Activated naive CD8-positive, alpha-beta T cell treated with anti-CD3 and anti-CD28 coated beads, Interleukin-2, amount 10 ng/mL, durations not matched to agents 7 days and 5 days (primary cell): ENCODE measurements at regions not wholly inside any gene's neighbourhood (a gene's known extent, or its start where the extent isn't known, plus 50 kb on each side); places are given as distances from the start of the nearest gene placed in this dataset.
"Not testable (repeated sequence)": the region's sequence is repeated elsewhere in the genome, so short reads cannot be mapped to it uniquely, and the experiment has no call there.

Source experiments
- ATAC-seq: fragments of 150-1000 bp; cut with Tn5 transposase; one replicate; pipeline ENCODE4 v1.10.0; 2021; ENCODE audit warnings: low read depth, moderate library complexity
- POLR2A ChIA-PET: fragments of 350-600 bp; sonication (Branson Sonifier 250); formaldehyde crosslinking; loops from one replicate; lab custom pipeline; 2021; ENCODE audit warnings: antibody characterized with exemption; lab: Charles Lee
- DNase-seq: peaks from one replicate; pipeline ENCODE4 v3.0.0; 2021
- H3K27ac Mint-ChIP-seq: one replicate; pipeline ENCODE4 v1.8.0; 2022; ENCODE audit warnings: mild to moderate bottlenecking, mixed read lengths
- H3K27me3 Mint-ChIP-seq: one replicate; pipeline ENCODE4 v1.8.0; 2022; ENCODE audit warnings: mild to moderate bottlenecking, moderate library complexity, mixed read lengths
- H3K36me3 Mint-ChIP-seq: one replicate; pipeline ENCODE4 v1.8.0; 2021; ENCODE audit warnings: mild to moderate bottlenecking, mixed read lengths
- H3K4me1 Mint-ChIP-seq: one replicate; pipeline ENCODE4 v1.8.0; 2021; ENCODE audit warnings: mixed read lengths
- H3K4me3 Mint-ChIP-seq: one replicate; pipeline ENCODE4 v1.8.0; 2022; ENCODE audit warnings: mild to moderate bottlenecking, moderate library complexity, mixed read lengths
- H3K9me3 Mint-ChIP-seq: one replicate; pipeline ENCODE4 v1.8.0; 2021; ENCODE audit warnings: mixed read lengths

- H3K27ac Mint-ChIP-seq: no peak overlapping the region
- DNase-seq (no peak), ATAC-seq (no peak)
- H3K4me3 Mint-ChIP-seq: no peak overlapping the region
- H3K36me3 Mint-ChIP-seq: no peaks in the 10 kb centered on the region
- no peaks in the 10 kb centered on the region for H3K4me1 Mint-ChIP-seq
- no peaks in the 10 kb centered on the region for H3K9me3 Mint-ChIP-seq
- no peaks in the 10 kb centered on the region for H3K27me3 Mint-ChIP-seq
- POLR2A ChIA-PET: no interaction called here
Measured at GRCh38 chr20:54806462-54806861, 331.1 kb downstream of the DOK5 start.

- ATAC-seq: no peak
- DNase-seq: no peak
- Mint-ChIP-seq H3K9me3 (peaks cover 7% of the 10 kb centered on the region), H3K27me3 (no peaks in the 10 kb centered on the region), H3K4me1 (no peaks in the 10 kb centered on the region), H3K4me3 (no peak overlapping the region), H3K36me3 (no peaks in the 10 kb centered on the region), H3K27ac (no peak overlapping the region)
- POLR2A ChIA-PET: no interaction called here
Measured at GRCh38 chr20:54794874-54795273, 319.5 kb downstream of the DOK5 start.

- Mint-ChIP-seq H3K4me3 (no peak overlapping the region), H3K36me3 (no peaks in the 10 kb centered on the region), H3K27me3 (no peaks in the 10 kb centered on the region), H3K27ac (no peak overlapping the region), H3K9me3 (peaks cover 11% of the 10 kb centered on the region), H3K4me1 (no peaks in the 10 kb centered on the region)
- POLR2A ChIA-PET: no interaction called here
- ATAC-seq (no peak), DNase-seq (no peak)
Measured at GRCh38 chr20:54794110-54794509, 318.7 kb downstream of the DOK5 start.

GRCh38 chr20:54793291-54793992, 318.0 kb downstream of the DOK5 start:
- no peak overlapping the region for H3K27ac Mint-ChIP-seq
- no peaks in the 10 kb centered on the region for H3K36me3 Mint-ChIP-seq
- peaks cover 15% of the 10 kb centered on the region for H3K9me3 Mint-ChIP-seq
- H3K4me1 Mint-ChIP-seq: no peaks in the 10 kb centered on the region
- H3K4me3 Mint-ChIP-seq: no peak overlapping the region
- H3K27me3 Mint-ChIP-seq: no peaks in the 10 kb centered on the region
- no peak for DNase-seq
- POLR2A ChIA-PET: no interaction called here
- no peak for ATAC-seq

GRCh38 chr20:54792688-54793087, 317.3 kb downstream of the DOK5 start:
- Mint-ChIP-seq H3K9me3 (peaks cover 18% of the 10 kb centered on the region), H3K4me3 (no peak overlapping the region), H3K36me3 (no peaks in the 10 kb centered on the region), H3K27me3 (no peaks in the 10 kb centered on the region), H3K4me1 (no peaks in the 10 kb centered on the region), H3K27ac (no peak overlapping the region)
- no peak for DNase-seq
- POLR2A ChIA-PET: no interaction called here
- no peak for ATAC-seq

- peaks cover 18% of the 10 kb centered on the region for H3K9me3 Mint-ChIP-seq
- H3K4me1 Mint-ChIP-seq, H3K4me3 Mint-ChIP-seq, H3K36me3 Mint-ChIP-seq, H3K27me3 Mint-ChIP-seq, H3K27ac Mint-ChIP-seq, POLR2A ChIA-PET, DNase-seq, ATAC-seq: not testable (repeated sequence)
Measured at GRCh38 chr20:54788260-54788659, 312.9 kb downstream of the DOK5 start.

GRCh38 chr20:54782758-54783157, 307.4 kb downstream of the DOK5 start:
- POLR2A ChIA-PET, DNase-seq, H3K27me3 Mint-ChIP-seq, ATAC-seq, H3K9me3 Mint-ChIP-seq, H3K27ac Mint-ChIP-seq, H3K36me3 Mint-ChIP-seq, H3K4me1 Mint-ChIP-seq, H3K4me3 Mint-ChIP-seq: not testable (repeated sequence)

GRCh38 chr20:54774426-54774825, 299.0 kb downstream of the DOK5 start:
- no peaks in the 10 kb centered on the region for H3K4me1 Mint-ChIP-seq
- POLR2A ChIA-PET: no interaction called here
- ATAC-seq (no peak), DNase-seq (no peak)
- no peaks in the 10 kb centered on the region for H3K27me3 Mint-ChIP-seq
- H3K36me3 Mint-ChIP-seq: no peaks in the 10 kb centered on the region
- H3K4me3 Mint-ChIP-seq: no peak overlapping the region
- no peak overlapping the region for H3K27ac Mint-ChIP-seq
- no peaks in the 10 kb centered on the region for H3K9me3 Mint-ChIP-seq

- no peaks in the 10 kb centered on the region for H3K27me3 Mint-ChIP-seq
- ATAC-seq (no peak), DNase-seq (no peak)
- H3K4me3 Mint-ChIP-seq: no peak overlapping the region
- H3K27ac Mint-ChIP-seq: no peak overlapping the region
- H3K9me3 Mint-ChIP-seq: no peaks in the 10 kb centered on the region
- POLR2A ChIA-PET: no interaction called here
- no peaks in the 10 kb centered on the region for H3K4me1 Mint-ChIP-seq
- H3K36me3 Mint-ChIP-seq: no peaks in the 10 kb centered on the region
Measured at GRCh38 chr20:54773643-54774000, 298.2 kb downstream of the DOK5 start.

GRCh38 chr20:54772893-54773642, 297.7 kb downstream of the DOK5 start:
- ATAC-seq (no peak), DNase-seq (no peak)
- Mint-ChIP-seq H3K36me3 (no peaks in the 10 kb centered on the region), H3K4me3 (no peak overlapping the region), H3K4me1 (no peaks in the 10 kb centered on the region), H3K9me3 (no peaks in the 10 kb centered on the region), H3K27me3 (no peaks in the 10 kb centered on the region), H3K27ac (no peak overlapping the region)
- POLR2A ChIA-PET: no interaction called here

- DNase-seq: no peak
- POLR2A ChIA-PET: no interaction called here
- no peaks in the 10 kb centered on the region for H3K36me3 Mint-ChIP-seq
- H3K9me3 Mint-ChIP-seq: no peaks in the 10 kb centered on the region
- H3K4me3 Mint-ChIP-seq: no peak overlapping the region
- no peak overlapping the region for H3K27ac Mint-ChIP-seq
- H3K27me3 Mint-ChIP-seq: no peaks in the 10 kb centered on the region
- no peak for ATAC-seq
- no peaks in the 10 kb centered on the region for H3K4me1 Mint-ChIP-seq
Measured at GRCh38 chr20:54766483-54766882, 291.1 kb downstream of the DOK5 start.

- Mint-ChIP-seq H3K4me1 (no peaks in the 10 kb centered on the region), H3K27ac (no peak overlapping the region), H3K4me3 (no peak overlapping the region), H3K36me3 (no peaks in the 10 kb centered on the region), H3K27me3 (no peaks in the 10 kb centered on the region), H3K9me3 (peaks cover 3% of the 10 kb centered on the region)
- POLR2A ChIA-PET: no interaction called here
- no peak for ATAC-seq
- no peak for DNase-seq
Measured at GRCh38 chr20:54763366-54763765, 288.0 kb downstream of the DOK5 start.

- POLR2A ChIA-PET: no interaction called here
- peaks cover 3% of the 10 kb centered on the region for H3K9me3 Mint-ChIP-seq
- no peak overlapping the region for H3K4me3 Mint-ChIP-seq
- ATAC-seq (no peak), DNase-seq (no peak)
- no peaks in the 10 kb centered on the region for H3K27me3 Mint-ChIP-seq
- H3K36me3 Mint-ChIP-seq: no peaks in the 10 kb centered on the region
- no peaks in the 10 kb centered on the region for H3K4me1 Mint-ChIP-seq
- no peak overlapping the region for H3K27ac Mint-ChIP-seq
Measured at GRCh38 chr20:54759589-54759988, 284.2 kb downstream of the DOK5 start.

GRCh38 chr20:54746796-54747195, 271.4 kb downstream of the DOK5 start:
- ATAC-seq (no peak), DNase-seq (no peak)
- Mint-ChIP-seq H3K9me3 (peaks cover 4% of the 10 kb centered on the region), H3K4me1 (no peaks in the 10 kb centered on the region), H3K4me3 (no peak overlapping the region), H3K36me3 (no peaks in the 10 kb centered on the region), H3K27ac (no peak overlapping the region), H3K27me3 (no peaks in the 10 kb centered on the region)
- POLR2A ChIA-PET: no interaction called here
